Lung microvascular endothelial cell (primary cell): ENCODE measurements at regions not wholly inside any gene's neighbourhood (a gene's known extent, or its start where the extent isn't known, plus 50 kb on each side); places are given as distances from the start of the nearest gene placed in this dataset.
A peak's percentile ranks its signal among the peaks of the same experiment; 100 is the strongest.

Experiments
- DNase-seq, 2 donors: peaks; one replicate each; pipeline versions ENCODE4 v3.0.0 to v3.0.0-alpha.2; 2010; ENCODE audit warnings: low read depth in 2 of 2

- DNase-seq: no peak
Measured at GRCh38 chr11:82384308-82384707, 349.4 kb downstream of the FAM181B start.

GRCh38 chr11:82373781-82374542, 359.7 kb downstream of the FAM181B start:
- no peak for DNase-seq

GRCh38 chr11:82365351-82365750, 368.3 kb downstream of the FAM181B start:
- DNase-seq: no peak

- no peak for DNase-seq
Measured at GRCh38 chr11:82356316-82356715, 377.3 kb downstream of the FAM181B start.

- no peak for DNase-seq
Measured at GRCh38 chr11:82355313-82355823, 378.3 kb downstream of the FAM181B start.

- no peak for DNase-seq
Measured at GRCh38 chr11:82326853-82327252, 406.8 kb downstream of the FAM181B start.

- no peak for DNase-seq
Measured at GRCh38 chr11:82321206-82321605, 412.5 kb downstream of the FAM181B start.

- DNase-seq: no peak
Measured at GRCh38 chr11:82315093-82315492, 418.6 kb downstream of the FAM181B start.

GRCh38 chr11:82308979-82309378, 424.7 kb downstream of the FAM181B start:
- no peak for DNase-seq

GRCh38 chr11:82305123-82305522, 428.5 kb downstream of the FAM181B start:
- no peak for DNase-seq

GRCh38 chr11:82303671-82304070, 430.0 kb downstream of the FAM181B start:
- DNase-seq: no peak

GRCh38 chr11:82288471-82288870, 445.2 kb downstream of the FAM181B start:
- no peak for DNase-seq

- DNase-seq: no peak
Measured at GRCh38 chr11:82270870-82271269, 462.8 kb downstream of the FAM181B start.

- no peak for DNase-seq
Measured at GRCh38 chr11:82268627-82269026, 465.0 kb downstream of the FAM181B start.

- DNase-seq: no peak
Measured at GRCh38 chr11:82267186-82267585, 466.5 kb downstream of the FAM181B start.

- no peak for DNase-seq
Measured at GRCh38 chr11:82261367-82261766, 472.3 kb downstream of the FAM181B start.

- DNase-seq: no peak
Measured at GRCh38 chr11:82250047-82250446, 483.6 kb downstream of the FAM181B start.

- DNase-seq: no peak
Measured at GRCh38 chr11:82246926-82247325, 486.7 kb downstream of the FAM181B start.

GRCh38 chr11:82239498-82239897, 494.2 kb downstream of the FAM181B start:
- no peak for DNase-seq

- DNase-seq: no peak
Measured at GRCh38 chr11:82234256-82234655, 499.4 kb downstream of the FAM181B start.

- no peak for DNase-seq
Measured at GRCh38 chr11:82233201-82233600, 500.5 kb downstream of the FAM181B start.

GRCh38 chr11:82229341-82229740, 504.3 kb downstream of the FAM181B start:
- peak in 1 of 2 donors; percentile 0 for DNase-seq

- DNase-seq: no peak
Measured at GRCh38 chr11:82225930-82226329, 507.7 kb downstream of the FAM181B start.
